ENCODE measurements at regions not wholly inside any gene's neighbourhood (a gene's known extent, or its start where the extent isn't known, plus 50 kb on each side); places are given as distances from the start of the nearest gene placed in this dataset.

DNA sequence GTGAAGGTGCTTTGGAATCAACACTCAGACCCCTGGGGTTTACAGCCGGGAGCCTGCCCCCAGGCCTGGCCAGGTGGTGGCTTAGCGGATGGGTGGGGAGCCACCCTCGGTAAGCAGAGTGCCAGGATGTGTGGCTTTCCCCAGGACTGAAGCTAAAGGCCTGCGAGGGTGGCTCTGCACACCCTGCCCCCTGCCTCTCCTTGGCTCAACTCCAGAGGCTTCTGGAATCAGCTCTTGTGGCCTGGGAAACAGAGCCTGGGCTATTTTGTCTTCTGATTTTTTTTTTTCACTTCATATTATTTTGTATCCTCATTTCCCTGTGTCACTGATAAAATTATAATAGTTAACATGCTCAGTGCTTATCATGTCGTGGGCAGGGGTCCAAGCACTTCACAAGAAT lies 79.8 kb downstream of the RHOB start:
- TF ChIP-seq, protein P1, sequence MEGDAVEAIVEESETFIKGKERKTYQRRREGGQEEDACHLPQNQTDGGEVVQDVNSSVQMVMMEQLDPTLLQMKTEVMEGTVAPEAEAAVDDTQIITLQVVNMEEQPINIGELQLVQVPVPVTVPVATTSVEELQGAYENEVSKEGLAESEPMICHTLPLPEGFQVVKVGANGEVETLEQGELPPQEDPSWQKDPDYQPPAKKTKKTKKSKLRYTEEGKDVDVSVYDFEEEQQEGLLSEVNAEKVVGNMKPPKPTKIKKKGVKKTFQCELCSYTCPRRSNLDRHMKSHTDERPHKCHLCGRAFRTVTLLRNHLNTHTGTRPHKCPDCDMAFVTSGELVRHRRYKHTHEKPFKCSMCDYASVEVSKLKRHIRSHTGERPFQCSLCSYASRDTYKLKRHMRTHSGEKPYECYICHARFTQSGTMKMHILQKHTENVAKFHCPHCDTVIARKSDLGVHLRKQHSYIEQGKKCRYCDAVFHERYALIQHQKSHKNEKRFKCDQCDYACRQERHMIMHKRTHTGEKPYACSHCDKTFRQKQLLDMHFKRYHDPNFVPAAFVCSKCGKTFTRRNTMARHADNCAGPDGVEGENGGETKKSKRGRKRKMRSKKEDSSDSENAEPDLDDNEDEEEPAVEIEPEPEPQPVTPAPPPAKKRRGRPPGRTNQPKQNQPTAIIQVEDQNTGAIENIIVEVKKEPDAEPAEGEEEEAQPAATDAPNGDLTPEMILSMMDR (IDR thresholded peaks at IDR 0.05): no peak
- no peak overlapping the region for H3K4me3 ChIP-seq
- H3K27me3 ChIP-seq: no peaks in the 10 kb centered on the region
- peak; percentile 36 to 43 for DNase-seq
- WGBS, 2 donors: 41 to 44% methylated on average over 5 of the region's 5 CpGs
- ATAC-seq: no peak
- no peaks in the 10 kb centered on the region for H3K36me3 ChIP-seq
- peaks cover 31 to 84% (median 59%) of the 10 kb centered on the region in 9 donors for H3K4me1 ChIP-seq
- peak overlapping the region in 7 of 10 donors; percentile 36 to 88 (median 72) for H3K27ac ChIP-seq
- no peaks in the 10 kb centered on the region for H3K9me3 ChIP-seq
- intact Hi-C loops (cut with DNase I): loop anchor here in 6 of 10 donors (5.0 to 10.0 kb wide), 8 partner anchors 36 to 111 kb away; no protein-coding TSS in a partner anchor

- intact Hi-C loops (cut with DNase I): loop anchor here in 6 of 10 donors (5.0 to 10.0 kb wide), 8 partner anchors 34 to 109 kb away; no protein-coding TSS in a partner anchor
- TF ChIP-seq, protein P1 (IDR thresholded peaks at IDR 0.05): no peak
- peaks cover 34 to 87% (median 62%) of the 10 kb centered on the region in 9 donors for H3K4me1 ChIP-seq
Observed at GRCh38 chr2:20528713-20529112, 81.8 kb downstream of the RHOB start.

DNA sequence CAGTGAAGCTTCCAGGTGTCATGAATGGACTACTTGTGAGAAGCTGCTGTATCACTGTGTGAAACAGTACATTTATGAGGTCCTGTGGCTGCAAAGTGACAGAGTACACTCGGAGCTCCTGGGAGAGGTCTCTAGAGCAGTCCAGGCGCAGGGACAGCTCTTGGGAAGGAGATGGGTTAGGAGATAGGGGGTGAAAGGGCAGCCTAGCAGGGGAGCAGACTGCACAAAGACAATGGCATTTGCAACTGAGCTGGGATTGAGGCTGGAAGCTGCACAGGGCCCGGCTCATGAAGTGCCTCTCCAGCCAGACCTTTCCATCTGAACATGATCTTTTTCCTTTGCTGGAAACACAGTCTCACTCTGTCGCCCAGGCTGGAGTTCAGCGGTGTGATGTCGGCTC lies 83.6 kb downstream of the RHOB start:
- WGBS, 2 donors: 90 to 93% methylated on average over 6 of the region's 6 CpGs
- H3K4me3 ChIP-seq: no peak overlapping the region
- H3K4me1 ChIP-seq: peaks cover 21 to 86% (median 51%) of the 10 kb centered on the region in 9 donors
- TF ChIP-seq, protein P1 (IDR thresholded peaks at IDR 0.05): no peak
- intact Hi-C loops (cut with DNase I): loop anchor here in 2 of 10 donors (5.0 kb wide), 3 partner anchors 42 to 82 kb away; no protein-coding TSS in a partner anchor
- H3K9me3 ChIP-seq: no peaks in the 10 kb centered on the region
- ATAC-seq: no peak
- H3K27me3 ChIP-seq: no peaks in the 10 kb centered on the region
- no peak for DNase-seq
- no peaks in the 10 kb centered on the region for H3K36me3 ChIP-seq
- H3K27ac ChIP-seq: peak overlapping the region in 1 of 10 donors; percentile 55

More at GRCh38 chr2:20528713-20529112, 81.8 kb downstream of the RHOB start:
- Histone ChIP-seq H3K9me3 (no peaks in the 10 kb centered on the region), H3K27me3 (no peaks in the 10 kb centered on the region), H3K27ac (peak overlapping the region in 1 of 10 donors; percentile 9), H3K4me3 (no peak overlapping the region), H3K36me3 (no peaks in the 10 kb centered on the region)
- DNase-seq (no peak), ATAC-seq (no peak)
- WGBS, 2 donors: 98% methylated on average over 2 of the region's 2 CpGs

- intact Hi-C loops (cut with DNase I): loop anchor here in 2 of 10 donors (5.0 kb wide), 3 partner anchors 41 to 81 kb away; no protein-coding TSS in a partner anchor
- ATAC-seq (peak in 2 of 8 donors; percentile 15 to 25), DNase-seq (no peak)
- Histone ChIP-seq H3K27ac (peak overlapping the region in 6 of 10 donors; percentile 20 to 70 (median 51)), H3K36me3 (no peaks in the 10 kb centered on the region), H3K4me1 (peaks cover 16 to 76% (median 42%) of the 10 kb centered on the region in 9 donors), H3K27me3 (no peaks in the 10 kb centered on the region), H3K9me3 (no peaks in the 10 kb centered on the region), H3K4me3 (no peak overlapping the region)
- 50 to 59% methylated on average over 8 of the region's 8 CpGs for WGBS, 2 donors
- TF ChIP-seq, protein P1 (IDR thresholded peaks at IDR 0.05): no peak
Observed at GRCh38 chr2:20531633-20532262, 84.9 kb downstream of the RHOB start.

Data from heart right ventricle (tissue), 16 donors.